Left ventricle myocardium inferior (tissue), 1 donor: ENCODE measurements at regions not wholly inside any gene's neighbourhood (a gene's known extent, or its start where the extent isn't known, plus 50 kb on each side); places are given as distances from the start of the nearest gene placed in this dataset.
"Not testable (repeated sequence)": the region's sequence is repeated elsewhere in the genome, so short reads cannot be mapped to it uniquely, and the experiment has no call there.

ENCODE experiments used
- DNase-seq: peaks from one replicate; pipeline ENCODE4 v3.0.0-alpha.2; 2020
- H3K27ac ChIP-seq: fragments of 200-600 bp; replicated peaks from 2 replicates; pipeline ENCODE4 v1.8.0; 2021
- H3K27me3 ChIP-seq: fragments of 200-600 bp; 2 replicates; pipeline ENCODE4 v1.8.0; 2021; ENCODE audit warnings: low read depth
- H3K36me3 ChIP-seq: fragments of 200-600 bp; 2 replicates; pipeline ENCODE4 v1.8.0; 2021
- H3K4me1 ChIP-seq: fragments of 200-600 bp; 2 replicates; pipeline ENCODE4 v1.8.0; 2021
- H3K4me3 ChIP-seq: fragments of 200-600 bp; 2 replicates; pipeline ENCODE4 v1.8.0; 2021; ENCODE audit warnings: mild to moderate bottlenecking, moderate library complexity
- H3K9me3 ChIP-seq: fragments of 200-600 bp; replicated peaks from 2 replicates; pipeline ENCODE4 v1.8.0; 2021
- CTCF ChIP-seq: fragments of 200-600 bp; IDR thresholded peaks from 2 replicates; pipeline ENCODE4 v1.8.0; 2021; ENCODE audit warnings: antibody characterized with exemption, mild to moderate bottlenecking, borderline replicate concordance
- intact Hi-C: fragments of 100-400 bp; cut with micrococcal nuclease; formaldehyde crosslinking; loops from one replicate; pipeline ENCODE4 v1.11.0; 2022
- donor health status: DM: no; HTN: yes; CAD: no; lungs with severe emphysema.

DNA sequence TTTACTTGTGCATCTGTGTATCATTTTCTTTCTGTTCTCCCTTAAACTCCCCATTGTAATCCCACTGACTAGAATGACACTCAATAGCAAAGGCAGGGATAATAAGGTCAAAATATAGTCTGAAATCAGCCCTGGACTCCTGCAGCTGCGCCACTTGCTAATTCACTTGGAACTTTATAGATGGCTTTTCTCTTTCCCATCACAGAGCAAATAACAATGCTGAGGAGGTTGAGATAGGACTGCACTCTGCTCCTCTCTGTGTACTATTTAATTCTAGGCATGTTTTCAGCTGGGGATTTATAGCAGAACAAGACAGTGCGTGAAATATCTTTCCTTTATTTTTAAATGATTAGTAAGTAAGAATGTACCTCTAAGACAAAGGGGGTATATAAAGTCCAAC lies 324.2 kb downstream of the LNPK start:
- peaks cover 25% of the 10 kb centered on the region for H3K27me3 ChIP-seq
- H3K9me3 ChIP-seq = peaks cover 14% of the 10 kb centered on the region
- no peak overlapping the region for H3K4me3 ChIP-seq
- H3K27ac ChIP-seq = no peak overlapping the region
- H3K36me3 ChIP-seq = no peaks in the 10 kb centered on the region
- intact Hi-C loops = no loop called here
- no peak for TF ChIP-seq CTCF
- no peaks in the 10 kb centered on the region for H3K4me1 ChIP-seq
- no peak for DNase-seq

- TF ChIP-seq CTCF = no peak
- peaks cover 18% of the 10 kb centered on the region for H3K9me3 ChIP-seq
Measured at GRCh38 chr2:175676813-175677212, 325.3 kb downstream of the LNPK start.

DNA sequence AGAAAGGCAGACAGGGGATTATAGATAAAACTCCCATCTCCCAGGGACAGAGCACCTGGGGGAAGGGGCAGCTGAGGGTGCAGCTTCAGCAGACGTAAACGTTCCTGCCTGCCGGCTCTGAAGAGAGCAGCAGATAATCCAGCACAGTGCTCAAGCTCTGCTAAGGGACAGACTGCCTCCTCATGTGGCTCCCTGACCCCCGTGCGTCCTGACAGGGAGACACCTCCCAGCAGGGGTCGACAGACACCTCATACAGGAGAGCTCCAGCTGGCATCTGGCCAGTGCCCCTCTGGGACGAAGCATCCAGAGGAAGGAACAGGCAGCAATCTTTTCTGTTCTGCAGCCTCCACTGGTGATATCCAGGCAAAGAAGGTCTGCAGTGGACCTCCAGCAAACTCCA lies 333.3 kb downstream of the LNPK start:
- DNase-seq, intact Hi-C loops: not testable (repeated sequence)

More at GRCh38 chr2:175676813-175677212, 325.3 kb downstream of the LNPK start:
- H3K27ac ChIP-seq = no peak overlapping the region
- H3K4me1 ChIP-seq = no peaks in the 10 kb centered on the region
- H3K27me3 ChIP-seq = peaks cover 15% of the 10 kb centered on the region
- intact Hi-C loops = no loop called here
- H3K36me3 ChIP-seq = no peaks in the 10 kb centered on the region
- H3K4me3 ChIP-seq = no peak overlapping the region
- no peak for DNase-seq

DNA sequence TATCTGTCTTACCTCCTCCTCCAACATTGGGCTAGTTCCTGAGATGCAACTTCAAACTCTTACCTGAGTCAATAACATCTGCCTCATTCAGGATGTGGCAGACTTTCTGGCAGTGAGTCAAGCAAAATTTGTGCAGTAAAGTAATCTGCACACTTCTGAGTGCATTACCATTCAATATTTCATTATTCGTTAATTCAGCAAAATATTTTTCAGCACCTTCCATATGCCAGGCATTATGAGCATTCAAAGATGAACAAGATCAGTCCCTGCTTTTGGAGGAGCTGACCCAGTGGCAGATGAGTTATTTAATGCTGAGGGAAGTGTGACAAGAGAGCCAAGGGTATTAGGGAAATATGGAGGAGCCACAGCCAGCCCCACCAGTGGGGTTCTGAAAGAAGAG lies 339.7 kb downstream of the LNPK start:
- Histone ChIP-seq H3K36me3 (no peaks in the 10 kb centered on the region), H3K4me3 (no peak overlapping the region), H3K27me3 (peaks cover 42% of the 10 kb centered on the region), H3K9me3 (no peaks in the 10 kb centered on the region), H3K27ac (no peak overlapping the region), H3K4me1 (no peaks in the 10 kb centered on the region)
- intact Hi-C loops = no loop called here
- no peak for TF ChIP-seq CTCF
- DNase-seq = no peak

More for the DNA sequence above, 333.3 kb downstream of the LNPK start:
- H3K4me1 ChIP-seq, H3K36me3 ChIP-seq, H3K27ac ChIP-seq, H3K4me3 ChIP-seq: not testable (repeated sequence)
- Histone ChIP-seq H3K9me3 (peaks cover 13% of the 10 kb centered on the region), H3K27me3 (peaks cover 41% of the 10 kb centered on the region)

DNA sequence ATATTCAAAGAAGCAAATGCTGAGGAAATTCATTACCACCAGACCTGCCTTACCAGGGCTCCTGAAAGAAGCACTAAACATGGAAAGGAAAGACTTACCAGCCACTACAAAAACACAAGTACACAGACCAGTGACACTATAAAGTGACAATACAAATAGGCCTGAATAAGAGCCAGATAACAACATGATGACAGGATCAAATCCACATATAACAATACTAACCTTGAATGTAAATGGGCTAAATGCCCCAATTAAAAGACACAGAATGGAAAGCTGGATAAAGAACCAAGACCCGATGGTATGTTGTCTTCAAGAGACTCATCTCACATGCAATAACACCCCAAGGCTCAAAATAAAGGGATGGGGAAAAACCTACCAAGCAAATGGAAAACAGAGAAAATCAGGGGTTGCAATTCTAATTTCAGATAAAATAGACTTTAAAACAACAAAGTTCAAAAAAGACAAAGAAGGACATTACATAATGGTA lies 353.4 kb downstream of the LNPK start:
- Histone ChIP-seq H3K27ac (no peak overlapping the region), H3K4me1 (no peaks in the 10 kb centered on the region), H3K27me3 (peaks cover 8% of the 10 kb centered on the region), H3K9me3 (peaks cover 27% of the 10 kb centered on the region), H3K4me3 (no peak overlapping the region), H3K36me3 (no peaks in the 10 kb centered on the region)
- no peak for DNase-seq
- intact Hi-C loops = no loop called here
- no peak for TF ChIP-seq CTCF

DNA sequence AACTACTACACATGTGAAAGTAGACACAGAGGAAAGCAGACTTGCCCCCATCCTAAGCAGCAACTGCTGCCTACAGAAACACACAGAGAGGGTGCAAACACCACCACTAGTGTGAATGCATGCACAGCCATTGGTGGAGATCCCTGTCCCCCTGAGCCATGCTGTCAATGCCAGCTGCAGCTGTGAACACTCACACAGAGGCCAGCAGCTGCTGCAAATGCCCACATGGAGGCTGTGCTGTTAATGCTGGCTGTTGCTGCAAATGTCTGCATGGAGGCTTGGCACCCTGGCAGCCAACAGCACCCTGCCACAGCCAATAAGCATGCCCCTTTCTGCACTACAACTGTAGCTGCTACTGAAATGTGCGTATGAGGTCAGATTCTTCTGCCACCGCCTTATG lies 355.0 kb downstream of the LNPK start:
- Histone ChIP-seq H3K4me1 (no peaks in the 10 kb centered on the region), H3K9me3 (peaks cover 27% of the 10 kb centered on the region), H3K36me3 (no peaks in the 10 kb centered on the region), H3K27ac (no peak overlapping the region), H3K4me3 (no peak overlapping the region), H3K27me3 (peaks cover 8% of the 10 kb centered on the region)
- intact Hi-C loops = no loop called here
- no peak for DNase-seq
- no peak for TF ChIP-seq CTCF
